ENCODE measurements at regions not wholly inside any gene's neighbourhood (a gene's known extent, or its start where the extent isn't known, plus 50 kb on each side); places are given as distances from the start of the nearest gene placed in this dataset.

GRCh38 chr22:26817926-26818325 is 160.5 kb downstream of the MIAT start:
- peaks cover 29% of the 10 kb centered on the region for H3K27me3 ChIP-seq (ENCODE audit: low read depth, low read length)
- no peak overlapping the region for H3K9ac ChIP-seq (ENCODE audit: low read length)
- H3K27ac ChIP-seq (ENCODE audit: low read length) = no peak overlapping the region
- H4K20me1 ChIP-seq (ENCODE audit: insufficient read depth, low read length) = no peaks in the 10 kb centered on the region
- no peak overlapping the region for H3K4me2 ChIP-seq (ENCODE audit: low read length)
- no peaks in the 10 kb centered on the region for H3K79me2 ChIP-seq (ENCODE audit: low read length)
- H2AFZ ChIP-seq (ENCODE audit: low read depth, low read length) = no peak overlapping the region
- no peaks in the 10 kb centered on the region for H3K4me1 ChIP-seq (ENCODE audit: low read length)
- H3K36me3 ChIP-seq (replicated peaks; ENCODE audit: low read depth, low read length) = no peaks in the 10 kb centered on the region
- no peaks in the 10 kb centered on the region for H3K9me3 ChIP-seq (ENCODE audit: insufficient read depth, low read length)
- no peak overlapping the region for H3K4me3 ChIP-seq (ENCODE audit: low read length)
- TF ChIP-seq EZH2phosphoT487 (IDR thresholded peaks at IDR 0.05; ENCODE audit: low read depth) (no peak), CTCF (IDR thresholded peaks at IDR 0.05; ENCODE audit: low read depth, low read length) (no peak)

GRCh38 chr22:26821854-26822253 is 164.5 kb downstream of the MIAT start:
- Histone ChIP-seq H3K36me3 (replicated peaks; ENCODE audit: low read depth, low read length) (no peaks in the 10 kb centered on the region), H3K4me2 (ENCODE audit: low read length) (no peak overlapping the region), H2AFZ (ENCODE audit: low read depth, low read length) (no peak overlapping the region), H3K9ac (ENCODE audit: low read length) (no peak overlapping the region), H3K27ac (ENCODE audit: low read length) (no peak overlapping the region), H3K9me3 (ENCODE audit: insufficient read depth, low read length) (no peaks in the 10 kb centered on the region), H3K79me2 (ENCODE audit: low read length) (no peaks in the 10 kb centered on the region), H4K20me1 (ENCODE audit: insufficient read depth, low read length) (no peaks in the 10 kb centered on the region), H3K4me3 (ENCODE audit: low read length) (no peak overlapping the region), H3K27me3 (ENCODE audit: low read depth, low read length) (peaks cover 37% of the 10 kb centered on the region), H3K4me1 (ENCODE audit: low read length) (no peaks in the 10 kb centered on the region)
- TF ChIP-seq CTCF (IDR thresholded peaks at IDR 0.05; ENCODE audit: low read depth, low read length) (no peak), EZH2phosphoT487 (IDR thresholded peaks at IDR 0.05; ENCODE audit: low read depth) (no peak)

- Histone ChIP-seq H2AFZ (ENCODE audit: low read depth, low read length) (no peak overlapping the region), H3K79me2 (ENCODE audit: low read length) (no peaks in the 10 kb centered on the region), H4K20me1 (ENCODE audit: insufficient read depth, low read length) (no peaks in the 10 kb centered on the region), H3K9ac (ENCODE audit: low read length) (no peak overlapping the region), H3K4me3 (ENCODE audit: low read length) (no peak overlapping the region), H3K36me3 (replicated peaks; ENCODE audit: low read depth, low read length) (no peaks in the 10 kb centered on the region), H3K27me3 (ENCODE audit: low read depth, low read length) (peaks cover 41% of the 10 kb centered on the region), H3K9me3 (ENCODE audit: insufficient read depth, low read length) (no peaks in the 10 kb centered on the region), H3K27ac (ENCODE audit: low read length) (no peak overlapping the region), H3K4me2 (ENCODE audit: low read length) (no peak overlapping the region), H3K4me1 (ENCODE audit: low read length) (no peaks in the 10 kb centered on the region)
- TF ChIP-seq EZH2phosphoT487 (IDR thresholded peaks at IDR 0.05; ENCODE audit: low read depth) (no peak), CTCF (IDR thresholded peaks at IDR 0.05; ENCODE audit: low read depth, low read length) (no peak)
These were observed 164.9 kb downstream of the MIAT start for GRCh38 chr22:26822313-26822712.

- Histone ChIP-seq H3K9me3 (ENCODE audit: insufficient read depth, low read length) (no peaks in the 10 kb centered on the region), H3K4me1 (ENCODE audit: low read length) (no peaks in the 10 kb centered on the region), H3K9ac (ENCODE audit: low read length) (no peak overlapping the region), H3K4me2 (ENCODE audit: low read length) (no peak overlapping the region), H3K36me3 (replicated peaks; ENCODE audit: low read depth, low read length) (no peaks in the 10 kb centered on the region), H4K20me1 (ENCODE audit: insufficient read depth, low read length) (no peaks in the 10 kb centered on the region), H2AFZ (ENCODE audit: low read depth, low read length) (no peak overlapping the region), H3K27ac (ENCODE audit: low read length) (no peak overlapping the region), H3K79me2 (ENCODE audit: low read length) (no peaks in the 10 kb centered on the region), H3K27me3 (ENCODE audit: low read depth, low read length) (peaks cover 41% of the 10 kb centered on the region), H3K4me3 (ENCODE audit: low read length) (no peak overlapping the region)
- TF ChIP-seq CTCF (IDR thresholded peaks at IDR 0.05; ENCODE audit: low read depth, low read length) (no peak), EZH2phosphoT487 (IDR thresholded peaks at IDR 0.05; ENCODE audit: low read depth) (no peak)
These were observed 166.6 kb downstream of the MIAT start for GRCh38 chr22:26823966-26824365.
